Left lung (tissue), 4 donors: ENCODE measurements at regions not wholly inside any gene's neighbourhood (a gene's known extent, or its start where the extent isn't known, plus 50 kb on each side); places are given as distances from the start of the nearest gene placed in this dataset.
"Not testable (repeated sequence)": the region's sequence is repeated elsewhere in the genome, so short reads cannot be mapped to it uniquely, and the experiment has no call there.

Experiments
- ATAC-seq: fragments of 200-7000 bp; cut with Tn5 transposase; one replicate; pipeline ENCODE4 v1.9.1; 2020; ENCODE audit warnings: moderate library complexity
- DNase-seq, 4 donors: peaks; one replicate each; pipeline ENCODE4 v3.0.0-alpha.2; 2013 to 2020
- H3K27ac ChIP-seq, 2 donors: fragments of 200-600 bp; sonication (generic) in 1 of 2; one replicate each; pipeline versions ENCODE4 v1.5.0 to v1.8.0; 2020 to 2021
- H3K27me3 ChIP-seq, 2 donors: fragments of 200-600 bp; sonication (generic) in 1 of 2; one replicate each; pipeline versions ENCODE4 v1.5.0 to v1.8.0; 2020 to 2021
- H3K36me3 ChIP-seq, 2 donors: fragments of 200-600 bp; sonication (generic) in 1 of 2; one replicate each; pipeline versions ENCODE4 v1.5.0 to v1.8.0; 2020 to 2021
- H3K4me1 ChIP-seq, 2 donors: fragments of 200-600 bp; one replicate each; pipeline ENCODE4 v1.8.0; 2021
- H3K4me3 ChIP-seq, 2 donors: fragments of 200-600 bp; sonication (generic) in 1 of 2; one replicate each; pipeline versions ENCODE4 v1.5.0 to v1.8.0; 2020 to 2021; ENCODE audit warnings: mild to moderate bottlenecking in 1 of 2
- H3K9me3 ChIP-seq, 2 donors: fragments of 200-600 bp; sonication (generic) in 1 of 2; one replicate each; pipeline versions ENCODE4 v1.5.0 to v1.8.0; 2020 to 2021
- CTCF ChIP-seq, 2 donors: fragments of 200-600 bp; sonication (generic) in 1 of 2; IDR thresholded peaks; one replicate each; pipeline versions ENCODE4 v1.5.0 to v1.8.0; 2021; ENCODE audit warnings: antibody characterized with exemption in 2 of 2
- intact Hi-C, 2 donors: fragments of 100-400 bp; cut with DNase I; formaldehyde crosslinking; loops; one replicate each; pipeline versions ENCODE4 v1.11.2 to v1.14.2; 2022
- donor health status: DM: no; HTN: yes; CAD: no.
- donor health status: DM: no; HTN: no; CAD: no.

GRCh38 chr4:78660559-78660958 is 109.0 kb downstream of the ANXA3 start:
- DNase-seq (no peak), ATAC-seq (no peak)
- peaks cover 18 to 77% of the 10 kb centered on the region in 2 donors for H3K4me1 ChIP-seq
- intact Hi-C loops = no loop called here
- TF ChIP-seq CTCF (IDR thresholded peaks at IDR 0.05) = no peak
- no peaks in the 10 kb centered on the region for H3K27me3 ChIP-seq
- no peaks in the 10 kb centered on the region for H3K9me3 ChIP-seq
- H3K27ac ChIP-seq = peak overlapping the region in 1 of 2 donors; percentile 85
- no peaks in the 10 kb centered on the region for H3K36me3 ChIP-seq
- no peak overlapping the region for H3K4me3 ChIP-seq

- no peaks in the 10 kb centered on the region for H3K9me3 ChIP-seq
- peak overlapping the region; percentile 67 to 85 for H3K27ac ChIP-seq
- H3K27me3 ChIP-seq = no peaks in the 10 kb centered on the region
- no peak for DNase-seq
- no peak for TF ChIP-seq CTCF (IDR thresholded peaks at IDR 0.05)
- H3K4me3 ChIP-seq = no peak overlapping the region
- peaks cover 18 to 77% of the 10 kb centered on the region in 2 donors for H3K4me1 ChIP-seq
- intact Hi-C loops = no loop called here
- no peak for ATAC-seq
- H3K36me3 ChIP-seq = no peaks in the 10 kb centered on the region
These were observed 109.6 kb downstream of the ANXA3 start for GRCh38 chr4:78661086-78661690.

- TF ChIP-seq CTCF (IDR thresholded peaks at IDR 0.05) = no peak
- no peak for DNase-seq
- intact Hi-C loops = no loop called here
- Histone ChIP-seq H3K4me1 (peaks cover 18 to 77% of the 10 kb centered on the region in 2 donors), H3K27me3 (no peaks in the 10 kb centered on the region), H3K9me3 (no peaks in the 10 kb centered on the region), H3K4me3 (no peak overlapping the region), H3K27ac (peak overlapping the region; percentile 67 to 85), H3K36me3 (no peaks in the 10 kb centered on the region)
- peak; percentile 58 for ATAC-seq
These were observed 110.5 kb downstream of the ANXA3 start for GRCh38 chr4:78661921-78662521.

- Histone ChIP-seq H3K4me3 (no peak overlapping the region), H3K27me3 (no peaks in the 10 kb centered on the region), H3K27ac (peak overlapping the region; percentile 67 to 85), H3K4me1 (peaks cover 12 to 77% of the 10 kb centered on the region in 2 donors), H3K9me3 (no peaks in the 10 kb centered on the region), H3K36me3 (no peaks in the 10 kb centered on the region)
- DNase-seq (no peak), ATAC-seq (no peak)
- no peak for TF ChIP-seq CTCF (IDR thresholded peaks at IDR 0.05)
- intact Hi-C loops = no loop called here
These were observed 111.1 kb downstream of the ANXA3 start for GRCh38 chr4:78662658-78663057.

GRCh38 chr4:78664296-78664695 is 111.9 kb upstream of the BMP2K start:
- DNase-seq, H3K9me3 ChIP-seq, H3K27ac ChIP-seq, intact Hi-C loops, ATAC-seq, H3K4me3 ChIP-seq, H3K36me3 ChIP-seq, H3K27me3 ChIP-seq: not testable (repeated sequence)
- H3K4me1 ChIP-seq = peaks cover 16 to 73% of the 10 kb centered on the region in 2 donors
